Sigmoid colon (tissue), 6 donors: ENCODE measurements at regions not wholly inside any gene's neighbourhood (a gene's known extent, or its start where the extent isn't known, plus 50 kb on each side); places are given as distances from the start of the nearest gene placed in this dataset.

ENCODE experiments used
- DNase-seq: peaks from one replicate; pipeline ENCODE4 v3.0.0-alpha.2; 2019
- H3K27ac ChIP-seq, 4 donors: fragments of 200-600 bp; sonication (generic); one replicate each; pipeline ENCODE4 v1.5.1; 2016 to 2019; ENCODE audit warnings: mild to moderate bottlenecking in 1 of 4
- H3K27me3 ChIP-seq, 3 donors: fragments of 200-600 bp; sonication (generic); one replicate each; pipeline ENCODE4 v1.5.1; 2019; ENCODE audit warnings: mild to moderate bottlenecking in 1 of 3
- H3K36me3 ChIP-seq, 4 donors: fragments of 200-600 bp; sonication (generic); one replicate each; pipeline ENCODE4 v1.5.1; 2016 to 2019
- H3K4me1 ChIP-seq, 4 donors: fragments of 200-600 bp; sonication (generic); one replicate each; pipeline ENCODE4 v1.5.1; 2017 to 2019
- H3K4me3 ChIP-seq, 4 donors: fragments of 200-600 bp; sonication (generic); one replicate each; pipeline ENCODE4 v1.5.1; 2017 to 2019; ENCODE audit warnings: mild to moderate bottlenecking in 2 of 4, moderate library complexity in 1 of 4
- H3K9me3 ChIP-seq, 4 donors: fragments of 200-600 bp in 3 of 4; sonication (generic) in 3 of 4; one replicate each; pipeline versions ENCODE4 v1.5.1 to v1.6.1; 2013 to 2019
- CTCF ChIP-seq, 4 experiments: fragments of 450-650 bp in 3 of 4; fragments of 200-600 bp in 1 of 4; IDR thresholded peaks; one replicate each; pipeline ENCODE4 v1.5.1; 2016 to 2019; ENCODE audit warnings: antibody characterized with exemption in 4 of 4, mild to moderate bottlenecking in 3 of 4, moderate library complexity in 2 of 4
- EP300 ChIP-seq, 4 donors: sonication (generic); formaldehyde crosslinking; IDR thresholded peaks; one replicate each; pipeline ENCODE4 v1.6.1; 2017; ENCODE audit warnings: antibody characterized with exemption in 4 of 4
- POLR2A ChIP-seq, 2 donors: fragments of 450-650 bp; IDR thresholded peaks; one replicate each; pipeline ENCODE4 v1.6.1; 2016; ENCODE audit warnings: antibody characterized with exemption in 2 of 2, mild to moderate bottlenecking in 2 of 2, moderate library complexity in 2 of 2
- POLR2AphosphoS5 ChIP-seq, 4 donors: sonication (generic); formaldehyde crosslinking; IDR thresholded peaks; one replicate each; pipeline ENCODE4 v1.6.1; 2017; ENCODE audit warnings: antibody characterized with exemption in 4 of 4
- WGBS, 2 donors: extraction: QIAGEN DNeasy Blood & Tissue Kit; methylation state at CpG; one replicate each; pipeline ENCODE4 v1.1.7; 2013; 5-methylcytosine and 5-hydroxymethylcytosine counted together
- intact Hi-C: fragments of 100-400 bp; cut with DNase I; formaldehyde crosslinking; loops from one replicate; pipeline ENCODE4 v1.15.1; 2023
- donor health status: healthy with polysubstance abuse.
- donor health status: healthy.

GRCh38 chr11:35083431-35084238 is 55.3 kb upstream of the CD44 start:
- no peak overlapping the region for H3K4me3 ChIP-seq
- peak; percentile 87 for DNase-seq
- no peaks in the 10 kb centered on the region for H3K9me3 ChIP-seq
- WGBS, 2 donors = 39 to 58% methylated on average over 11 of the region's 11 CpGs
- no peaks in the 10 kb centered on the region for H3K27me3 ChIP-seq
- peaks cover 0 to 64% (median 33%) of the 10 kb centered on the region in 4 donors for H3K4me1 ChIP-seq
- H3K36me3 ChIP-seq = no peaks in the 10 kb centered on the region
- intact Hi-C loops = no loop called here
- H3K27ac ChIP-seq = peak overlapping the region; percentile 58 to 85 (median 76)
- TF ChIP-seq POLR2AphosphoS5 (IDR thresholded peaks at IDR 0.05) (peak in 3 of 4 donors; percentile 29 to 67 (median 45)), EP300 (IDR thresholded peaks at IDR 0.05) (peak in 1 of 4 donors; percentile 41), CTCF (IDR thresholded peaks at IDR 0.05) (no peak), POLR2A (IDR thresholded peaks at IDR 0.05) (no peak)

GRCh38 chr11:35084817-35085440 is 54.0 kb upstream of the CD44 start:
- H3K27ac ChIP-seq = peak overlapping the region in 3 of 4 donors; percentile 69 to 85 (median 84)
- no peak for TF ChIP-seq POLR2A (IDR thresholded peaks at IDR 0.05)
- no peak for TF ChIP-seq EP300 (IDR thresholded peaks at IDR 0.05)
- TF ChIP-seq POLR2AphosphoS5 (IDR thresholded peaks at IDR 0.05) = no peak
- TF ChIP-seq CTCF (IDR thresholded peaks at IDR 0.05) = no peak
- WGBS, 2 donors = 77 to 98% methylated on average over 3 of the region's 3 CpGs
- intact Hi-C loops = no loop called here
- H3K36me3 ChIP-seq = no peaks in the 10 kb centered on the region
- no peaks in the 10 kb centered on the region for H3K9me3 ChIP-seq
- no peaks in the 10 kb centered on the region for H3K27me3 ChIP-seq
- no peak for DNase-seq
- H3K4me3 ChIP-seq = no peak overlapping the region
- peaks cover 0 to 65% (median 33%) of the 10 kb centered on the region in 4 donors for H3K4me1 ChIP-seq

- TF ChIP-seq POLR2AphosphoS5 (IDR thresholded peaks at IDR 0.05) = no peak
- TF ChIP-seq EP300 (IDR thresholded peaks at IDR 0.05) = no peak
- TF ChIP-seq CTCF (IDR thresholded peaks at IDR 0.05) = no peak
- TF ChIP-seq POLR2A (IDR thresholded peaks at IDR 0.05) = no peak
- Histone ChIP-seq H3K4me3 (no peak overlapping the region), H3K9me3 (no peaks in the 10 kb centered on the region), H3K27me3 (no peaks in the 10 kb centered on the region), H3K27ac (peak overlapping the region in 1 of 4 donors; percentile 85), H3K36me3 (no peaks in the 10 kb centered on the region), H3K4me1 (peaks cover 0 to 65% (median 33%) of the 10 kb centered on the region in 4 donors)
- WGBS, 2 donors = 93 to 95% methylated on average over 4 of the region's 4 CpGs
- intact Hi-C loops = no loop called here
- DNase-seq = no peak
These were observed 53.3 kb upstream of the CD44 start for GRCh38 chr11:35085531-35086165.

GRCh38 chr11:35087648-35088047 is 51.3 kb upstream of the CD44 start:
- Histone ChIP-seq H3K27ac (peak overlapping the region in 2 of 4 donors; percentile 22 to 46), H3K9me3 (no peaks in the 10 kb centered on the region), H3K4me3 (no peak overlapping the region), H3K36me3 (no peaks in the 10 kb centered on the region), H3K4me1 (peaks cover 0 to 54% (median 27%) of the 10 kb centered on the region in 4 donors), H3K27me3 (no peaks in the 10 kb centered on the region)
- DNase-seq = no peak
- TF ChIP-seq POLR2AphosphoS5 (IDR thresholded peaks at IDR 0.05) (peak in 3 of 4 donors; percentile 17 to 23 (median 21)), EP300 (IDR thresholded peaks at IDR 0.05) (no peak)
- intact Hi-C loops = no loop called here
- 34 to 73% methylated on average over 1 of the region's 1 CpG for WGBS, 2 donors

- Histone ChIP-seq H3K4me1 (peaks cover 0 to 48% (median 21%) of the 10 kb centered on the region in 4 donors), H3K27me3 (no peaks in the 10 kb centered on the region), H3K4me3 (no peak overlapping the region), H3K27ac (peak overlapping the region in 2 of 4 donors; percentile 22 to 46), H3K36me3 (no peaks in the 10 kb centered on the region), H3K9me3 (no peaks in the 10 kb centered on the region)
- no peak for DNase-seq
- TF ChIP-seq EP300 (IDR thresholded peaks at IDR 0.05) = no peak
- 86 to 91% methylated on average over 2 of the region's 2 CpGs for WGBS, 2 donors
- intact Hi-C loops = no loop called here
These were observed 50.7 kb upstream of the CD44 start for GRCh38 chr11:35088226-35088625.
